ENCODE measurements at regions not wholly inside any gene's neighbourhood (a gene's known extent, or its start where the extent isn't known, plus 50 kb on each side); places are given as distances from the start of the nearest gene placed in this dataset.

- no peak overlapping the region for H3K9ac ChIP-seq (ENCODE audit: insufficient read depth, low read length, poor library complexity, severe bottlenecking)
- Mint-ChIP-seq H3K4me1 (peaks cover 47% of the 10 kb centered on the region), H3K27ac (no peak overlapping the region), H3K27me3 (ENCODE audit: low read depth in 3 of 3) (no peaks in the 10 kb centered on the region), H3K9me3 (peaks cover 0 to 3% (median 2%) of the 10 kb centered on the region in 7 donors), H3K4me3 (no peak overlapping the region), H3K36me3 (peaks cover 0 to 5% of the 10 kb centered on the region in 2 donors)
- H3K79me2 ChIP-seq (ENCODE audit: insufficient read depth, low read length), result peaks cover 10% of the 10 kb centered on the region
- intact Hi-C loops (cut with micrococcal nuclease), result loop anchor here in 1 of 2 donors (5.0 kb wide), 2 partner anchors 34 to 36 kb away; no protein-coding TSS in a partner anchor
- no peak for DNase-seq
- no peaks in the 10 kb centered on the region for H3K27me3 ChIP-seq (ENCODE audit: control insufficient read depth in 2 of 2, insufficient read depth in 2 of 2, low read length in 2 of 2)
- H2AFZ ChIP-seq (ENCODE audit: insufficient read depth, low read depth, low read length, poor library complexity, severe bottlenecking), result no peak overlapping the region
- H3K9me3 ChIP-seq (replicated peaks in 1 of 2; ENCODE audit: control insufficient read depth in 1 of 2, insufficient read depth in 1 of 2, low read length in 2 of 2), result no peaks in the 10 kb centered on the region
- H3K4me1 ChIP-seq (ENCODE audit: control insufficient read depth in 1 of 2, insufficient read depth in 2 of 2, low read length in 2 of 2), result peaks cover 43 to 51% of the 10 kb centered on the region in 2 donors
- no peaks in the 10 kb centered on the region for H3K36me3 ChIP-seq (replicated peaks in 1 of 2; ENCODE audit: control insufficient read depth in 1 of 2, insufficient read depth in 2 of 2, low read length in 2 of 2)
- no peaks in the 10 kb centered on the region for H4K20me1 ChIP-seq (ENCODE audit: insufficient read depth, low read length)
- TF ChIP-seq, protein P1, sequence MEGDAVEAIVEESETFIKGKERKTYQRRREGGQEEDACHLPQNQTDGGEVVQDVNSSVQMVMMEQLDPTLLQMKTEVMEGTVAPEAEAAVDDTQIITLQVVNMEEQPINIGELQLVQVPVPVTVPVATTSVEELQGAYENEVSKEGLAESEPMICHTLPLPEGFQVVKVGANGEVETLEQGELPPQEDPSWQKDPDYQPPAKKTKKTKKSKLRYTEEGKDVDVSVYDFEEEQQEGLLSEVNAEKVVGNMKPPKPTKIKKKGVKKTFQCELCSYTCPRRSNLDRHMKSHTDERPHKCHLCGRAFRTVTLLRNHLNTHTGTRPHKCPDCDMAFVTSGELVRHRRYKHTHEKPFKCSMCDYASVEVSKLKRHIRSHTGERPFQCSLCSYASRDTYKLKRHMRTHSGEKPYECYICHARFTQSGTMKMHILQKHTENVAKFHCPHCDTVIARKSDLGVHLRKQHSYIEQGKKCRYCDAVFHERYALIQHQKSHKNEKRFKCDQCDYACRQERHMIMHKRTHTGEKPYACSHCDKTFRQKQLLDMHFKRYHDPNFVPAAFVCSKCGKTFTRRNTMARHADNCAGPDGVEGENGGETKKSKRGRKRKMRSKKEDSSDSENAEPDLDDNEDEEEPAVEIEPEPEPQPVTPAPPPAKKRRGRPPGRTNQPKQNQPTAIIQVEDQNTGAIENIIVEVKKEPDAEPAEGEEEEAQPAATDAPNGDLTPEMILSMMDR (IDR thresholded peaks at IDR 0.05), result no peak
- no peak overlapping the region for H3K4me3 ChIP-seq (replicated peaks in 1 of 3; ENCODE audit: low read depth in 2 of 3, low read length in 3 of 3)
- H3K27ac ChIP-seq (ENCODE audit: low read depth in 1 of 2, low read length in 2 of 2), result no peak overlapping the region
- H3K4me2 ChIP-seq (replicated peaks; ENCODE audit: extremely low read depth, low read length, poor library complexity, severe bottlenecking), result no peak overlapping the region
- WGBS (ENCODE audit: insufficient coverage), result 82% methylated on average over 17 of the region's 19 CpGs
Observed at GRCh38 chr6:6893701-6894100, 214.1 kb upstream of the RREB1 start.

GRCh38 chr6:6895929-6896328 is 211.8 kb upstream of the RREB1 start:
- no peak overlapping the region for H3K27ac ChIP-seq (ENCODE audit: low read depth in 1 of 2, low read length in 2 of 2)
- intact Hi-C loops (cut with micrococcal nuclease), result no loop called here
- no peak for DNase-seq

More at GRCh38 chr6:6895929-6896328, 211.8 kb upstream of the RREB1 start:
- H3K27ac Mint-ChIP-seq, result no peak overlapping the region
- Histone ChIP-seq H4K20me1 (ENCODE audit: insufficient read depth, low read length) (no peaks in the 10 kb centered on the region), H2AFZ (ENCODE audit: insufficient read depth, low read depth, low read length, poor library complexity, severe bottlenecking) (no peak overlapping the region), H3K4me1 (ENCODE audit: control insufficient read depth in 1 of 2, insufficient read depth in 2 of 2, low read length in 2 of 2) (peaks cover 36 to 38% of the 10 kb centered on the region in 2 donors), H3K4me3 (replicated peaks in 1 of 3; ENCODE audit: low read depth in 2 of 3, low read length in 3 of 3) (no peak overlapping the region), H3K79me2 (ENCODE audit: insufficient read depth, low read length) (peaks cover 2% of the 10 kb centered on the region), H3K27me3 (ENCODE audit: control insufficient read depth in 2 of 2, insufficient read depth in 2 of 2, low read length in 2 of 2) (no peaks in the 10 kb centered on the region), H3K9ac (ENCODE audit: insufficient read depth, low read length, poor library complexity, severe bottlenecking) (no peak overlapping the region), H3K36me3 (replicated peaks in 1 of 2; ENCODE audit: control insufficient read depth in 1 of 2, insufficient read depth in 2 of 2, low read length in 2 of 2) (no peaks in the 10 kb centered on the region), H3K9me3 (replicated peaks in 1 of 2; ENCODE audit: control insufficient read depth in 1 of 2, insufficient read depth in 1 of 2, low read length in 2 of 2) (no peaks in the 10 kb centered on the region), H3K4me2 (replicated peaks; ENCODE audit: extremely low read depth, low read length, poor library complexity, severe bottlenecking) (no peak overlapping the region)
- TF ChIP-seq, protein P1 (IDR thresholded peaks at IDR 0.05), result no peak
- peaks cover 0 to 3% (median 2%) of the 10 kb centered on the region in 7 donors for H3K9me3 Mint-ChIP-seq
- H3K27me3 Mint-ChIP-seq (ENCODE audit: low read depth in 3 of 3), result no peaks in the 10 kb centered on the region
- H3K4me1 Mint-ChIP-seq, result peaks cover 33% of the 10 kb centered on the region
- 100% methylated on average over 1 of the region's 3 CpGs for WGBS (ENCODE audit: insufficient coverage)
- H3K36me3 Mint-ChIP-seq, result peaks cover 0 to 5% of the 10 kb centered on the region in 2 donors
- H3K4me3 Mint-ChIP-seq, result no peak overlapping the region

Measured in CD14-positive monocyte (primary cell).